ENCODE measurements at regions not wholly inside any gene's neighbourhood (a gene's known extent, or its start where the extent isn't known, plus 50 kb on each side); places are given as distances from the start of the nearest gene placed in this dataset.
A peak's percentile ranks its signal among the peaks of the same experiment; 100 is the strongest.

GRCh38 chr10:83801983-83802382, 337.3 kb upstream of the GHITM start:
- DNase-seq, result peak; percentile 12

- no peak for DNase-seq
Observed at GRCh38 chr10:83806717-83807116, 332.6 kb upstream of the GHITM start.

- no peak for DNase-seq
Observed at GRCh38 chr10:83809001-83809400, 330.3 kb upstream of the GHITM start.

- DNase-seq, result no peak
Observed at GRCh38 chr10:83816942-83817341, 322.4 kb upstream of the GHITM start.

- no peak for DNase-seq
Observed at GRCh38 chr10:83817797-83818196, 321.5 kb upstream of the GHITM start.

GRCh38 chr10:83819609-83820008, 319.7 kb upstream of the GHITM start:
- no peak for DNase-seq

GRCh38 chr10:83820033-83820432, 319.3 kb upstream of the GHITM start:
- no peak for DNase-seq

GRCh38 chr10:83824099-83824498, 315.2 kb upstream of the GHITM start:
- DNase-seq, result no peak

GRCh38 chr10:83834096-83834495, 305.2 kb upstream of the GHITM start:
- DNase-seq, result no peak

- no peak for DNase-seq
Observed at GRCh38 chr10:83835945-83836745, 303.2 kb upstream of the GHITM start.

- no peak for DNase-seq
Observed at GRCh38 chr10:83848677-83849076, 290.6 kb upstream of the GHITM start.

- DNase-seq, result no peak
Observed at GRCh38 chr10:83849150-83849549, 290.2 kb upstream of the GHITM start.

- no peak for DNase-seq
Observed at GRCh38 chr10:83852146-83852545, 287.2 kb upstream of the GHITM start.

- DNase-seq, result no peak
Observed at GRCh38 chr10:83862723-83863122, 276.6 kb upstream of the GHITM start.

GRCh38 chr10:83863283-83863966, 275.9 kb upstream of the GHITM start:
- no peak for DNase-seq

GRCh38 chr10:83869898-83870297, 269.4 kb upstream of the GHITM start:
- DNase-seq, result no peak

- DNase-seq, result peak; percentile 54
Observed at GRCh38 chr10:83871187-83872081, 267.9 kb upstream of the GHITM start.

- DNase-seq, result no peak
Observed at GRCh38 chr10:83880252-83880791, 259.0 kb upstream of the GHITM start.

GRCh38 chr10:83881661-83882060, 257.6 kb upstream of the GHITM start:
- DNase-seq, result peak; percentile 63

- DNase-seq, result no peak
Observed at GRCh38 chr10:83886871-83887270, 252.4 kb upstream of the GHITM start.

GRCh38 chr10:83892737-83893136, 246.6 kb upstream of the GHITM start:
- DNase-seq, result no peak

GRCh38 chr10:83896219-83896618, 243.1 kb upstream of the GHITM start:
- no peak for DNase-seq

GRCh38 chr10:83897626-83898025, 241.7 kb upstream of the GHITM start:
- no peak for DNase-seq
